Mesothelial cell of epicardium (in vitro differentiated cells): ENCODE measurements at regions not wholly inside any gene's neighbourhood (a gene's known extent, or its start where the extent isn't known, plus 50 kb on each side); places are given as distances from the start of the nearest gene placed in this dataset.

ENCODE experiments used
- DNase-seq, 2 experiments: peaks; one replicate each; pipeline ENCODE4 v3.0.0; 2021; ENCODE audit warnings: low spot score in 2 of 2; ENCODE audit not compliant: unreplicated experiment in 2 of 2
- H3K27ac Mint-ChIP-seq: 2 replicates; pipeline ENCODE4 v1.8.0; 2021; ENCODE audit warnings: mixed read lengths
- H3K27me3 Mint-ChIP-seq: 2 replicates; pipeline ENCODE4 v1.8.0; 2021; ENCODE audit warnings: low read depth, mixed read lengths
- H3K36me3 Mint-ChIP-seq: 2 replicates; pipeline ENCODE4 v1.8.0; 2021; ENCODE audit warnings: mixed read lengths
- H3K4me1 Mint-ChIP-seq: 2 replicates; pipeline ENCODE4 v1.8.0; 2021; ENCODE audit warnings: mixed read lengths
- H3K4me3 Mint-ChIP-seq: 2 replicates; pipeline ENCODE4 v1.8.0; 2021; ENCODE audit warnings: mild to moderate bottlenecking, moderate library complexity, mixed read lengths
- H3K9me3 Mint-ChIP-seq: 2 replicates; pipeline ENCODE4 v1.8.0; 2021; ENCODE audit warnings: mixed read lengths
- TF ChIP-seq, protein P1 (sequence below): fragments of 200-600 bp; sonication (generic); IDR thresholded peaks from one replicate; pipeline ENCODE4 v1.5.0; 2021; ENCODE audit warnings: antibody characterized with exemption; ENCODE audit not compliant: unreplicated experiment

GRCh38 chrX:39930786-39931528, 166.8 kb downstream of the BCOR start:
- Mint-ChIP-seq H3K36me3 (no peaks in the 10 kb centered on the region), H3K9me3 (peaks cover 3% of the 10 kb centered on the region), H3K4me3 (no peak overlapping the region), H3K27ac (peak overlapping the region; percentile 64), H3K27me3 (no peaks in the 10 kb centered on the region), H3K4me1 (peaks cover 18% of the 10 kb centered on the region)
- TF ChIP-seq, protein P1, sequence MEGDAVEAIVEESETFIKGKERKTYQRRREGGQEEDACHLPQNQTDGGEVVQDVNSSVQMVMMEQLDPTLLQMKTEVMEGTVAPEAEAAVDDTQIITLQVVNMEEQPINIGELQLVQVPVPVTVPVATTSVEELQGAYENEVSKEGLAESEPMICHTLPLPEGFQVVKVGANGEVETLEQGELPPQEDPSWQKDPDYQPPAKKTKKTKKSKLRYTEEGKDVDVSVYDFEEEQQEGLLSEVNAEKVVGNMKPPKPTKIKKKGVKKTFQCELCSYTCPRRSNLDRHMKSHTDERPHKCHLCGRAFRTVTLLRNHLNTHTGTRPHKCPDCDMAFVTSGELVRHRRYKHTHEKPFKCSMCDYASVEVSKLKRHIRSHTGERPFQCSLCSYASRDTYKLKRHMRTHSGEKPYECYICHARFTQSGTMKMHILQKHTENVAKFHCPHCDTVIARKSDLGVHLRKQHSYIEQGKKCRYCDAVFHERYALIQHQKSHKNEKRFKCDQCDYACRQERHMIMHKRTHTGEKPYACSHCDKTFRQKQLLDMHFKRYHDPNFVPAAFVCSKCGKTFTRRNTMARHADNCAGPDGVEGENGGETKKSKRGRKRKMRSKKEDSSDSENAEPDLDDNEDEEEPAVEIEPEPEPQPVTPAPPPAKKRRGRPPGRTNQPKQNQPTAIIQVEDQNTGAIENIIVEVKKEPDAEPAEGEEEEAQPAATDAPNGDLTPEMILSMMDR, result no peak
- DNase-seq, result no peak

GRCh38 chrX:39931529-39932282, 166.1 kb downstream of the BCOR start:
- TF ChIP-seq, protein P1, result no peak
- H3K36me3 Mint-ChIP-seq, result no peaks in the 10 kb centered on the region
- DNase-seq, result no peak
- H3K9me3 Mint-ChIP-seq, result no peaks in the 10 kb centered on the region
- H3K4me1 Mint-ChIP-seq, result peaks cover 18% of the 10 kb centered on the region
- peak overlapping the region; percentile 19 for H3K27ac Mint-ChIP-seq
- H3K4me3 Mint-ChIP-seq, result no peak overlapping the region
- no peaks in the 10 kb centered on the region for H3K27me3 Mint-ChIP-seq

DNA sequence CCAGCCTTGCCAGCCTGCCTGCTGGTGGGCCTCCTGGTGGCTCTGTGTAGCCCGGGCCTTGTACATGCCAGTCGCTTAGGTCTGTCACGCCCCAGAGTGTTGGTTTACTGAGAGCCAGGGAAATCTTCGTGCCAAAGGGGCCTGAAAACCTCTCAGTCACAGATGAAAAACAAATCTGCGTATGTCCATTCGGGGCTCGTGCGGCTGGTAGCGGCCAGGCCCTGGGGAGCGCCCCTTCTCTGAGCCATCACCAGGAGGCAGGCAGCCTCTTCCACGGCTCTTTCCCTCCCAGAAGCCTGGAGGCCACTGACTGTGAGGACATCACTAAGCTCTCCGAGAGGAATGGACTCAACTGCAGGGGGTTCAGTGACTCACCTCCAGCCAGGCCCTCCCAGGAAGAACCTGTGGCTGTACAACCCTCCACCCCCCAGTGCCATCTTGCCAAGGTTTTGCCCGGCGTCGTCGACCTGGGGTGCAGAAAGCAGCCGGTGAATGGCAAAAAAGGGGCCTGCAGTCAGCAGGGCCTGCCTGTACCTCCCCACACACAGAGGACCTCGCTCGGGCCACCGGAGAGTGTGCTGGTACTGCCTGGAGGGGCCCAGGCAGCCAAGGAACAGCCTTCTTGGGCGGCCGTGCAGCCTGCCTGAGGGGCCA, 162.2 kb downstream of the BCOR start:
- no peak overlapping the region for H3K4me3 Mint-ChIP-seq
- no peak for DNase-seq
- H3K36me3 Mint-ChIP-seq, result no peaks in the 10 kb centered on the region
- no peaks in the 10 kb centered on the region for H3K27me3 Mint-ChIP-seq
- H3K9me3 Mint-ChIP-seq, result no peaks in the 10 kb centered on the region
- TF ChIP-seq, protein P1, result no peak
- H3K27ac Mint-ChIP-seq, result no peak overlapping the region
- H3K4me1 Mint-ChIP-seq, result peaks cover 7% of the 10 kb centered on the region

GRCh38 chrX:39936886-39937770, 160.6 kb downstream of the BCOR start:
- no peaks in the 10 kb centered on the region for H3K9me3 Mint-ChIP-seq
- H3K36me3 Mint-ChIP-seq, result no peaks in the 10 kb centered on the region
- H3K27ac Mint-ChIP-seq, result no peak overlapping the region
- no peak for DNase-seq
- peaks cover 6% of the 10 kb centered on the region for H3K4me1 Mint-ChIP-seq
- no peaks in the 10 kb centered on the region for H3K27me3 Mint-ChIP-seq
- TF ChIP-seq, protein P1, result no peak
- no peak overlapping the region for H3K4me3 Mint-ChIP-seq

DNA sequence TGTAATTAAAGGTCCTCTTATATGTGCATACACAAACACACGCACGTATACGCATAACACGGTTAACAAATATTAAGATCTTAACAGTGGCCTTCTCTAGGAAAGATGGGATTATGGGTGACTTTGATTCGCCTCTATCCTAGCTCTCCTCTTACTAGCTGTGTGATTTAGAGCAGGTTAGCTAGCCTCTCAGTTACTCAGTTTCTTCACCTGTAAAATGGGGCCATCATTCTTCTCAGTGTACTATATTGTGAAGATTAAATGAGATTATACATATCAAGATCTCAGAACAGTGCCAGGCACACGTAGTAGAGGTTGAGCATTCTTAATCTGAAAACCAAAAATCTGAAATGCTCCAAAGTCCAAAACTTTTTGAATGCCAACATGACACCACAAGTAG, 159.3 kb downstream of the BCOR start:
- no peaks in the 10 kb centered on the region for H3K36me3 Mint-ChIP-seq

More for the DNA sequence above, 159.3 kb downstream of the BCOR start:
- Mint-ChIP-seq H3K4me3 (no peak overlapping the region), H3K9me3 (peaks cover 8% of the 10 kb centered on the region), H3K27me3 (no peaks in the 10 kb centered on the region), H3K4me1 (peaks cover 6% of the 10 kb centered on the region), H3K27ac (no peak overlapping the region)
- no peak for DNase-seq
- TF ChIP-seq, protein P1, result no peak
